GM12873 (cell line): ENCODE measurements at regions not wholly inside any gene's neighbourhood (a gene's known extent, or its start where the extent isn't known, plus 50 kb on each side); places are given as distances from the start of the nearest gene placed in this dataset.

Source experiments
- CTCF ChIP-seq: IDR thresholded peaks from 2 replicates; pipeline ENCODE4 v1.5.1; 2012; ENCODE audit warnings: low read depth, mild to moderate bottlenecking, moderate library complexity, low read length, control low read depth; ENCODE audit not compliant: insufficient read depth; ENCODE audit errors: missing control alignments

GRCh38 chr15:46795685-46796084 lies 921.6 kb upstream of the SEMA6D start:
- no peak for TF ChIP-seq CTCF

- no peak for TF ChIP-seq CTCF
Measured at GRCh38 chr15:46808834-46809233, 908.5 kb upstream of the SEMA6D start.

GRCh38 chr15:46815240-46815639 lies 902.1 kb upstream of the SEMA6D start:
- no peak for TF ChIP-seq CTCF

GRCh38 chr15:46815765-46816164 lies 901.5 kb upstream of the SEMA6D start:
- TF ChIP-seq CTCF: no peak

- no peak for TF ChIP-seq CTCF
Measured at GRCh38 chr15:46848704-46849103, 868.6 kb upstream of the SEMA6D start.

GRCh38 chr15:46853600-46853999 lies 863.7 kb upstream of the SEMA6D start:
- no peak for TF ChIP-seq CTCF

GRCh38 chr15:46854564-46854963 lies 862.7 kb upstream of the SEMA6D start:
- TF ChIP-seq CTCF: no peak
